Liver (tissue), 3 donors: ENCODE measurements at regions not wholly inside any gene's neighbourhood (a gene's known extent, or its start where the extent isn't known, plus 50 kb on each side); places are given as distances from the start of the nearest gene placed in this dataset.

Source experiments
- ATF3 ChIP-seq: IDR thresholded peaks from 2 replicates; pipeline ENCODE4 v1.6.1; 2016; ENCODE audit warnings: antibody characterized with exemption
- CTCF ChIP-seq: fragments of 150-350 bp; IDR thresholded peaks from 2 replicates; pipeline ENCODE4 v1.5.1; 2017; ENCODE audit warnings: improper control_type of control experiment, low read depth, low read length; ENCODE audit not compliant: missing input control
- GABPA ChIP-seq, 2 donors: IDR thresholded peaks in 1 of 2; conservative IDR thresholded peaks in 1 of 2; 2 replicates each; pipeline ENCODE4 v1.6.1; 2016; ENCODE audit warnings: antibody characterized with exemption in 2 of 2, mild to moderate bottlenecking in 1 of 2, moderate library complexity in 1 of 2
- HNF4G ChIP-seq: IDR thresholded peaks from 2 replicates; pipeline ENCODE4 v1.6.1; 2016; ENCODE audit warnings: antibody characterized with exemption
- JUND ChIP-seq, 2 donors: IDR thresholded peaks; 2 replicates each; pipeline ENCODE4 v1.6.1; 2016; ENCODE audit warnings: antibody characterized with exemption in 2 of 2
- RAD21 ChIP-seq, 2 donors: IDR thresholded peaks; 2 replicates each; pipeline ENCODE4 v1.6.1; 2016; ENCODE audit warnings: antibody characterized with exemption in 2 of 2, mild to moderate bottlenecking in 2 of 2
- SP1 ChIP-seq: IDR thresholded peaks from 2 replicates; pipeline ENCODE4 v1.6.1; 2018; ENCODE audit warnings: antibody characterized with exemption, mild to moderate bottlenecking
- TAF1 ChIP-seq: conservative IDR thresholded peaks from 2 replicates; pipeline ENCODE4 v1.6.1; 2016; ENCODE audit warnings: antibody characterized with exemption, mild to moderate bottlenecking
- TF ChIP-seq, protein P1 (sequence below): IDR thresholded peaks from 2 replicates; pipeline ENCODE4 v1.6.1; 2016; ENCODE audit warnings: antibody characterized with exemption, mild to moderate bottlenecking
- TF ChIP-seq, protein P2 (sequence below): IDR thresholded peaks from 2 replicates; pipeline ENCODE4 v1.6.1; 2016; ENCODE audit warnings: antibody characterized with exemption
- TF ChIP-seq, protein P3 (sequence below): IDR thresholded peaks from 2 replicates; pipeline ENCODE4 v1.6.1; 2016; ENCODE audit warnings: antibody characterized with exemption
- donor health status: healthy.
- donor health status: healthy.

GRCh38 chr7:55624813-55625212, 52.5 kb upstream of the VOPP1 start:
- TF ChIP-seq CTCF (no peak), RAD21 (IDR thresholded peaks at IDR 0.05) (no peak), ATF3 (no peak), TAF1 (no peak), HNF4G (no peak), JUND (IDR thresholded peaks at IDR 0.05) (no peak), SP1 (no peak), GABPA (IDR thresholded peaks at IDR 0.05 in 1 of 2, conservative IDR thresholded peaks at IDR 0.05 in 1 of 2) (no peak)
- TF ChIP-seq, protein P1, sequence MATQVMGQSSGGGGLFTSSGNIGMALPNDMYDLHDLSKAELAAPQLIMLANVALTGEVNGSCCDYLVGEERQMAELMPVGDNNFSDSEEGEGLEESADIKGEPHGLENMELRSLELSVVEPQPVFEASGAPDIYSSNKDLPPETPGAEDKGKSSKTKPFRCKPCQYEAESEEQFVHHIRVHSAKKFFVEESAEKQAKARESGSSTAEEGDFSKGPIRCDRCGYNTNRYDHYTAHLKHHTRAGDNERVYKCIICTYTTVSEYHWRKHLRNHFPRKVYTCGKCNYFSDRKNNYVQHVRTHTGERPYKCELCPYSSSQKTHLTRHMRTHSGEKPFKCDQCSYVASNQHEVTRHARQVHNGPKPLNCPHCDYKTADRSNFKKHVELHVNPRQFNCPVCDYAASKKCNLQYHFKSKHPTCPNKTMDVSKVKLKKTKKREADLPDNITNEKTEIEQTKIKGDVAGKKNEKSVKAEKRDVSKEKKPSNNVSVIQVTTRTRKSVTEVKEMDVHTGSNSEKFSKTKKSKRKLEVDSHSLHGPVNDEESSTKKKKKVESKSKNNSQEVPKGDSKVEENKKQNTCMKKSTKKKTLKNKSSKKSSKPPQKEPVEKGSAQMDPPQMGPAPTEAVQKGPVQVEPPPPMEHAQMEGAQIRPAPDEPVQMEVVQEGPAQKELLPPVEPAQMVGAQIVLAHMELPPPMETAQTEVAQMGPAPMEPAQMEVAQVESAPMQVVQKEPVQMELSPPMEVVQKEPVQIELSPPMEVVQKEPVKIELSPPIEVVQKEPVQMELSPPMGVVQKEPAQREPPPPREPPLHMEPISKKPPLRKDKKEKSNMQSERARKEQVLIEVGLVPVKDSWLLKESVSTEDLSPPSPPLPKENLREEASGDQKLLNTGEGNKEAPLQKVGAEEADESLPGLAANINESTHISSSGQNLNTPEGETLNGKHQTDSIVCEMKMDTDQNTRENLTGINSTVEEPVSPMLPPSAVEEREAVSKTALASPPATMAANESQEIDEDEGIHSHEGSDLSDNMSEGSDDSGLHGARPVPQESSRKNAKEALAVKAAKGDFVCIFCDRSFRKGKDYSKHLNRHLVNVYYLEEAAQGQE = no peak
- TF ChIP-seq, protein P2, sequence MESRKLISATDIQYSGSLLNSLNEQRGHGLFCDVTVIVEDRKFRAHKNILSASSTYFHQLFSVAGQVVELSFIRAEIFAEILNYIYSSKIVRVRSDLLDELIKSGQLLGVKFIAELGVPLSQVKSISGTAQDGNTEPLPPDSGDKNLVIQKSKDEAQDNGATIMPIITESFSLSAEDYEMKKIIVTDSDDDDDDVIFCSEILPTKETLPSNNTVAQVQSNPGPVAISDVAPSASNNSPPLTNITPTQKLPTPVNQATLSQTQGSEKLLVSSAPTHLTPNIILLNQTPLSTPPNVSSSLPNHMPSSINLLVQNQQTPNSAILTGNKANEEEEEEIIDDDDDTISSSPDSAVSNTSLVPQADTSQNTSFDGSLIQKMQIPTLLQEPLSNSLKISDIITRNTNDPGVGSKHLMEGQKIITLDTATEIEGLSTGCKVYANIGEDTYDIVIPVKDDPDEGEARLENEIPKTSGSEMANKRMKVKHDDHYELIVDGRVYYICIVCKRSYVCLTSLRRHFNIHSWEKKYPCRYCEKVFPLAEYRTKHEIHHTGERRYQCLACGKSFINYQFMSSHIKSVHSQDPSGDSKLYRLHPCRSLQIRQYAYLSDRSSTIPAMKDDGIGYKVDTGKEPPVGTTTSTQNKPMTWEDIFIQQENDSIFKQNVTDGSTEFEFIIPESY = no peak
- TF ChIP-seq, protein P3, sequence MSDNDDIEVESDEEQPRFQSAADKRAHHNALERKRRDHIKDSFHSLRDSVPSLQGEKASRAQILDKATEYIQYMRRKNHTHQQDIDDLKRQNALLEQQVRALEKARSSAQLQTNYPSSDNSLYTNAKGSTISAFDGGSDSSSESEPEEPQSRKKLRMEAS = no peak
